ENCODE measurements at regions not wholly inside any gene's neighbourhood (a gene's known extent, or its start where the extent isn't known, plus 50 kb on each side); places are given as distances from the start of the nearest gene placed in this dataset.

- H3K27me3 ChIP-seq, result no peaks in the 10 kb centered on the region
- no peak for ATAC-seq
- no peaks in the 10 kb centered on the region for H3K4me1 ChIP-seq
- no peak for TF ChIP-seq CTCF (IDR thresholded peaks at IDR 0.05)
- H3K4me3 ChIP-seq, result no peak overlapping the region
- no peaks in the 10 kb centered on the region for H3K9me3 ChIP-seq
- peak; percentile 40 for DNase-seq
- H3K36me3 ChIP-seq, result no peaks in the 10 kb centered on the region
- H3K27ac ChIP-seq, result no peak overlapping the region
- intact Hi-C loops (cut with DNase I), result no loop called here
Observed at GRCh38 chr6:120431841-120432240, 902.4 kb downstream of the TBC1D32 start.

- H3K27ac ChIP-seq, result no peak overlapping the region
- H3K9me3 ChIP-seq, result no peaks in the 10 kb centered on the region
- H3K4me3 ChIP-seq, result no peak overlapping the region
- ATAC-seq (no peak), DNase-seq (no peak)
- no peaks in the 10 kb centered on the region for H3K27me3 ChIP-seq
- no peaks in the 10 kb centered on the region for H3K4me1 ChIP-seq
- TF ChIP-seq CTCF (IDR thresholded peaks at IDR 0.05), result no peak
- intact Hi-C loops (cut with DNase I), result no loop called here
- H3K36me3 ChIP-seq, result no peaks in the 10 kb centered on the region
Observed at GRCh38 chr6:120411394-120411793, 922.9 kb downstream of the TBC1D32 start.

- H3K27me3 ChIP-seq, result no peaks in the 10 kb centered on the region
- ATAC-seq (no peak), DNase-seq (no peak)
- intact Hi-C loops (cut with DNase I), result no loop called here
- H3K9me3 ChIP-seq, result no peaks in the 10 kb centered on the region
- H3K4me3 ChIP-seq, result no peak overlapping the region
- TF ChIP-seq CTCF (IDR thresholded peaks at IDR 0.05), result no peak
- H3K27ac ChIP-seq, result no peak overlapping the region
- H3K36me3 ChIP-seq, result no peaks in the 10 kb centered on the region
- no peaks in the 10 kb centered on the region for H3K4me1 ChIP-seq
Observed at GRCh38 chr6:120410586-120410985, 923.7 kb downstream of the TBC1D32 start.

- Histone ChIP-seq H3K9me3 (no peaks in the 10 kb centered on the region), H3K4me3 (no peak overlapping the region), H3K27me3 (no peaks in the 10 kb centered on the region), H3K27ac (no peak overlapping the region), H3K36me3 (no peaks in the 10 kb centered on the region), H3K4me1 (no peaks in the 10 kb centered on the region)
- intact Hi-C loops (cut with DNase I), result no loop called here
- ATAC-seq (no peak), DNase-seq (no peak)
- TF ChIP-seq CTCF (IDR thresholded peaks at IDR 0.05), result no peak
Observed at GRCh38 chr6:120407696-120408095, 926.6 kb downstream of the TBC1D32 start.

GRCh38 chr6:120405947-120406346 lies 928.3 kb downstream of the TBC1D32 start:
- no peaks in the 10 kb centered on the region for H3K27me3 ChIP-seq
- ATAC-seq, result no peak
- no peaks in the 10 kb centered on the region for H3K4me1 ChIP-seq
- TF ChIP-seq CTCF (IDR thresholded peaks at IDR 0.05), result no peak
- intact Hi-C loops (cut with DNase I), result no loop called here
- no peak for DNase-seq
- H3K27ac ChIP-seq, result no peak overlapping the region
- H3K4me3 ChIP-seq, result no peak overlapping the region
- no peaks in the 10 kb centered on the region for H3K36me3 ChIP-seq
- no peaks in the 10 kb centered on the region for H3K9me3 ChIP-seq

DNA sequence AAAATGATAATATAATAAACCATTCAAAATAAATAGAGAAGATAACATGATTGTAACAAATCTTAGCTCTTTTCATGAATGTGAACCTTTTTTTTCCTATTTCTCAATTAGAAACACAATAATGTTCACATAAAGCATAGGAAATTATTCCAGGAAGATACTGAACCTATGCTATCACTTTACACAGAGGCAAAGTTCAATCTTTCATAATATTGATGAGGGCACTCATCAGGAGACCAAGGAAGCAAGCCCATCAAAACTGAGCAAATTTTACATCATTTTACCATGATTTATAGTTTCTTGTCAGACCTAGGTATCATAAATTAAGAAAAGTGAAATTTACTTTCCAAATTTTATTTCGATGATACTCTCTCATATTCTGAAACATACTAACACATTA lies 938.5 kb downstream of the TBC1D32 start:
- no peaks in the 10 kb centered on the region for H3K36me3 ChIP-seq
- no peak overlapping the region for H3K4me3 ChIP-seq
- H3K4me1 ChIP-seq, result no peaks in the 10 kb centered on the region
- TF ChIP-seq CTCF (IDR thresholded peaks at IDR 0.05), result no peak
- H3K9me3 ChIP-seq, result no peaks in the 10 kb centered on the region
- DNase-seq (no peak), ATAC-seq (no peak)
- intact Hi-C loops (cut with DNase I), result no loop called here
- no peak overlapping the region for H3K27ac ChIP-seq
- no peaks in the 10 kb centered on the region for H3K27me3 ChIP-seq

Data from upper lobe of right lung (tissue), 1 donor.